Heart left ventricle (tissue), 13 donors: ENCODE measurements at regions not wholly inside any gene's neighbourhood (a gene's known extent, or its start where the extent isn't known, plus 50 kb on each side); places are given as distances from the start of the nearest gene placed in this dataset.

Experiments
- CTCF ChIP-seq, 12 donors: fragments of 200-600 bp; sonication (generic) in 4 of 12; IDR thresholded peaks; one replicate each; pipeline versions ENCODE4 v1.5.0 to v1.8.0; 2018 to 2022; ENCODE audit warnings: antibody characterized with exemption in 12 of 12, mild to moderate bottlenecking in 5 of 12
- POLR2A ChIP-seq, 2 donors: fragments of 450-650 bp; IDR thresholded peaks; one replicate each; pipeline ENCODE4 v1.6.1; 2017; ENCODE audit warnings: antibody characterized with exemption in 2 of 2, mild to moderate bottlenecking in 2 of 2, moderate library complexity in 2 of 2
- donor health status: ischemic (EF 13 %, LVEDD 7.1; RV severe dilation, severe dysfunction).
- donor health status: DM: no; HTN: yes; CAD: no.
- donor health status: DM: no; HTN: no; CAD: no.
- donor health status: ischemic (EF 25% LVEDD 6.9; RV normal size, moderate dysfunction).
- donor health status: ischemic (EF 25% LVEDD 5.7; RV mildly dilated, moderate dysfunction).
- donor health status: ischemic (EF 35%, LVEDD 5.7; RV mildly dilated, moderate dysfunction).
- donor health status: nonischemic (EF 11% LVEDD 7.7; RV severe dilation, severe dysfunction).
- donor health status: DM: yes; HTN: yes; CAD: no.
- donor health status: PGD.
- donor health status: ischemic (EF 29% LVEDD 5.4; RV normal size, mild dysfunction).
- donor health status: nonischemic (EF 23%, LVEDD 6.1; RV moderate dilation, normal function).

GRCh38 chr20:3353646-3354045 lies 53.8 kb downstream of the DNAAF9 start:
- TF ChIP-seq CTCF (IDR thresholded peaks at IDR 0.05) (no peak), POLR2A (IDR thresholded peaks at IDR 0.05) (no peak)
